Esophagus muscularis mucosa (tissue), 3 donors: ENCODE measurements at regions not wholly inside any gene's neighbourhood (a gene's known extent, or its start where the extent isn't known, plus 50 kb on each side); places are given as distances from the start of the nearest gene placed in this dataset.

Experiments
- CTCF ChIP-seq, 3 experiments: fragments of 200-600 bp in 2 of 3; fragments of 450-650 bp in 1 of 3; sonication (generic) in 2 of 3; IDR thresholded peaks; one replicate each; pipeline ENCODE4 v1.5.1; 2017 to 2019; ENCODE audit warnings: antibody characterized with exemption in 3 of 3, mild to moderate bottlenecking in 2 of 3, moderate library complexity in 1 of 3
- POLR2A ChIP-seq: fragments of 450-650 bp; IDR thresholded peaks from one replicate; pipeline ENCODE4 v1.6.1; 2017; ENCODE audit warnings: antibody characterized with exemption, moderate library complexity, mild to moderate bottlenecking, low read depth
- POLR2AphosphoS5 ChIP-seq, 2 donors: sonication (generic); formaldehyde crosslinking; IDR thresholded peaks; one replicate each; pipeline ENCODE4 v1.6.1; 2017; ENCODE audit warnings: antibody characterized with exemption in 2 of 2

- no peak for TF ChIP-seq CTCF (IDR thresholded peaks at IDR 0.05)
- TF ChIP-seq POLR2AphosphoS5 (IDR thresholded peaks at IDR 0.05), result no peak
- no peak for TF ChIP-seq POLR2A
These were observed 93.7 kb downstream of the NFKBIZ start for GRCh38 chr3:101943029-101943428.
